HL-60/S4 treated with phorbol 12-myristate 13-acetate at 8.2 ng/mL for 4 days and 3 days (cell line): ENCODE measurements at regions not wholly inside any gene's neighbourhood (a gene's known extent, or its start where the extent isn't known, plus 50 kb on each side); places are given as distances from the start of the nearest gene placed in this dataset.
"Not testable (repeated sequence)": the region's sequence is repeated elsewhere in the genome, so short reads cannot be mapped to it uniquely, and the experiment has no call there.

Experiments
- in situ Hi-C: fragments of 300-500 bp; cut with MboI; formaldehyde crosslinking; loops from 2 replicates; pipeline ENCODE4 v1.15.0; 2022; ENCODE audit warnings: low sequenced_read_pairs

DNA sequence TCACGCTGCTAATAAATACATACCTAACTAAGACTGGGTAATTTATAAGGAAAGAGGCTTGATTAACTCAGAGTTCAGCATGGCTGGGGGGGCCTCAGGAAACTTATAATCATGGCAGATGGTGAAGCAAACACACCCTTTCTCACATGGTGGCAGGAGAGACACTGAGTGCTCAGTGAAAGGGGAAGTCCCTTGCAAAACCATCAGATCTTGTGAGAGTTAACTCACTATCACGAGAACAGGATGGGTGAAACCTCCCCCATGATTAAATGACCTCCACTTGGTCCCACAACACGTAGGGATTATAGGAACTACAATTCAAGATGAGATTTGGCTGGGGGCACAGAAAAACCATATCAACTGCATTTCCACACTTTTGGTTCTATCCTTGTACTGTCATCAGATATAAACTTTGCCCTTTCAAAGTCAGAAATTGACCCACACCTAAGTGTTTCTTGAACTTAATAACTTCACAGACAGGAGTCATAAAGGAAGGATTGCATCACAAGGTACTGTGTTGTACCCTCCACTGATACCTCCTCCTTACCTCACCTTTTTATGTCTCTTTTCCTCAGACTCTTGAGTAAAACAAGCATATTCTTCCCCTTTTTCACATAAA, 319.1 kb upstream of the PIK3R1 start:
- in situ Hi-C loops: no loop called here

DNA sequence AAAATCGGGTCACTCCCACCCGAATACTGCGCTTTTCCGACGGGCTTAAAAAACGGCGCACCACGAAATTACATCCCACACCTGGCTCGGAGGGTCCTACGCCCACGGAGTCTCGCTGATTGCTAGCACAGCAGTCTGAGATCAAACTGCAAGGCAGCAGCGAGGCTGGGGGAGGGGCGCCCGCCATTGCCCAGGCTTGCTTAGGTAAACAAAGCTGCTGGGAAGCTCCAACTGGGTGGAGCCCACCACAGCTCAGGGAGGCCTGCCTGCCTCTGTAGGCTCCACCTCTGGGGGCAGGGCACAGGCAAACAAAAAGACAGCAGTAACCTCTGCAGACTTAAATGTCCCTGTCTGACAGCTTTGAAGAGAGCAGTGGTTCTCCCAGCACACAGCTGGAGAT, 325.7 kb upstream of the PIK3R1 start:
- in situ Hi-C loops: not testable (repeated sequence)

DNA sequence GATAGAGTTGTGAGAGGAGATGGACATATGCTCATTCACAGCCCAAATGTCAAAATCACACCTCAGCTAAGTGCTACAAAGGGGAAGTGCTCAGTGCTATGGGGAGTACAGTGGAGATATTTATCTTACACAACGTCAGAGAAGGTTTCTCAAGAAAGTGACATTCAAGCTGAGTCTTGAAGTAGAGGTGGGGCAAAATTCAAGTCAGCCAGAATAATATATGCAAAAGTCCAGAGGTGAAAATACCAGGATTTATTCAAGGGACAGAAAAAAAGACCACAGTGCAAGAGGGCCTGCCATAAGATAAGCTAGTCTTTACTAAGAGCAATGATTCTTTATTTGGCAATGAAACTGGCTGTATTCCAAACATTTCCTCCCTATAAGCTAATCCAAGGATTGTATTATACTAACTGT, 327.8 kb upstream of the PIK3R1 start:
- in situ Hi-C loops: no loop called here

DNA sequence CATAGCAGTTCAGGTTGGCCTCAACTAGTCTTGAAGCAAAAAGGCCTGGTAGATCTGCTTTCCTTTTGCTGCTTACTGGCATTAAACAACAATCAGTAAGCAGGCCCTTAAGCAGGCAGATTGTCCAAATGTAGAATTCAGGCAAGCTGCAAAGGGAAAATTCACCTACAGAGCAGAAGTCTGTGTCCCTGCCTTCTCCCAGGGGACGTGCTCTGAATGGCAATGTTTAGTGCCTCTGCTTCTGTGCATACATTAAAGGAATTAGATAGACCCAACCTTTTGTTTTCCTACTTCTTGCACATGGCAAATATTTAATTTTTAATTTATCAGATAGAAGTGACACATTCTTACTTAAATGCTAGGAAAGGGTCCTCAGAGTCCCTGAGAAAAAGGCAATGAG, 328.8 kb upstream of the PIK3R1 start:
- in situ Hi-C loops: no loop called here

DNA sequence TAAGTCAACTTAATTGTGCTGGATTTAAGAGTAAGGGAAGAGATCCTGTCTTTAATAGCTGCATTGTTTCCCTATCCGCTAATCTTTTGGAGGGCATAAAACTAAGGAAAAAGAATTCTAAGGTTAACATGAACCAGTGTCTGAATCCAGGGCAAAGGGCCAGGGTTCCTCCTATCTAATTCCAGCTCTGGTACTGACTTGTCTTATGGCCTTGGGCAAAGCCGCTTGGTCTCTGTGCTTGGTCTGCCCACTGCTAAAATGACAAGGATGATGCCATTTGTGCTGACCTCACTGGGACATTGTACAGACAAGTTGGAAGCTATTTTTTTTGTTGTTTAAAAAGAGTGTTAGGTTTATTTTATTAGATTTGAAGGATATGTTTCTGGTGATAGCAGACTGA, 334.7 kb upstream of the PIK3R1 start:
- in situ Hi-C loops: no loop called here

DNA sequence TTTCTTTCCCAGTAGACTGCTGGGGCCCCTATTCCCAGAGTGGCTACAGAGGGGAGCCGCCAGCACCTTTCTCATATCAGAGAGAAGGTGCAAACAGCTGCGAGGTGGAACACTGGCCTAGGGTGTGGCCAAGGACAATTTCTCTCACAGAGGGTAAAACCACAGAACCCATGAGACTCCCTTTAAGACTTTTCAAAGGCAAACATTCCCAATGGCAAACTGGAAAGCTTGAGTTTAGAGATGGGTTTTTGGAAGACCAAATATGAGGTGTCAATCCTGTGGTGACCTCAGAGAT, 335.1 kb upstream of the PIK3R1 start:
- in situ Hi-C loops: no loop called here

DNA sequence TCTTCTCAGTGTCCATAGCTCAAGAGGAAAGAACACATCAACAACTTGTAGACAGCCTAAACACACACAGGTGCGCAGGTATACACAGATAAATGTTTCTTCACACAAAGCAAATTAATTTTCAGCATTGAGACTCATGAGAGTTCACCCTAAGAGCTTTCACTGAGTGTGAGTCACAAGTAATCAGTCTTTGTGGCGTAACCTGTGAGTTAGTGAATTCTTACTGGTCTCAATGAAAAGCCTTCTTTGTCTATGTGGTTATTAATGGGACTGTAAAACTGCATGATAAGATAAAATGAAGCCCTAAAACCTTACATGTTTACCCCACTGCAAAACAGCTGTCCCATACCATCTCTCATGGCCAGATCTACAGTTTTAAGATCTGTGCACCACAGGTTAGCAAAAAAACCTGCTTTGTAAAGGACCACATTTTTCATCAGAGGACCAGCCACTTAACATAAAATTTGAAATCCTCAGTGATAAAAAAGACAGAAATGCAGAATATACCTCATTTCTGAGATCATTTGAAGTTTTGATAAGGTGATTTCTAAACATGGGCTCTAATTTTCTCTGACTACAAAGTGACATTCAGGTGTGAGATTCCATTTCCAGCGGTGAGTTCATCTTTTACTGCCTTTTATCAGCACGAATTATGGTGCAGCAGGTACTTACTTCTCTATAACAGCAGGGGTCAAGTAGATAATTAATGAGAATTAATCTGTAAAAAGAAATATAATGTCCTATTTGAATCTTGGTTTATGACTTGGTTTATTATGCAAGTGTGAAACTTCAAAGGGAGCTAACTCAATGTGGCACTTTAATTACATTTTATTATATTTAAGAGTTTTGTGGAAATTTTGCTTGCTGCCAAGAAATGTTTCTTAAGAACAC, 335.7 kb upstream of the PIK3R1 start:
- in situ Hi-C loops: no loop called here

DNA sequence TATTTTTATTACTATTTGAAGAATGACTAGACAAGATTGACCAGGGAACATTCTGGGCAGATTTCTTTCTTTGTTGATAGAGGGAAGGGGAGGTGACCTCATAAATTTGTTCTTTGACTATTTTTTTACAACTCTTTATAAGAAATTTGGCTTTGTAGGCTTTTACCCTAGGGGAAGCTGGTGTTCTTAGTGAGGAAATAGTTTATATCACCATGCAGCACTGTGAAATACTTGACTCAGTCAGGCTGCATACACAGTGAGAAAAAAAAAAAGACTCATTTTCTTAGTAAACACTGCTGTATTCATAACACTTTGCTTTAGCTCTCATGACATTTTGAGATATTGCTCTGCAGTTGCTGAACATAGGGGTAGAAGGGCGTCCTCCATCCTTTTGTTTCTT, 336.6 kb upstream of the PIK3R1 start:
- in situ Hi-C loops: no loop called here

DNA sequence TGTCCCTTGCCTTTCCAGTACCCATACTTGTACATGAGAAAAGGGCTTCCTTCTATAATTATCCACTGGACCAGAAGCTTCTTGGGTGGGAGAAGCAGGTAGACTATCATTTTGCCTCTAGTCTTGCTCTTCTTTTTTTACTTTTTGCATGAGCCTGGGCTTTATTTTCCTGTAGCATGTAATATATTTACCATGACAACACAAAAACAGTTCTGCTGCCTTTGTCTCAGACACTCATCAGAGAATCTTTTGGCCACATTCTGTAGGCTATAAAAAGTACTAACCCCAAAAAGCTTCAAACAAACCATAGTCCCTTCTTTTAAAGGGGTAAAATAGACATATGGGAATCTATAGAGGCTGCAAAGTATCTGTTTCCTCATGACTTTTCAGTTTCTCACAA, 339.2 kb upstream of the PIK3R1 start:
- in situ Hi-C loops: no loop called here

DNA sequence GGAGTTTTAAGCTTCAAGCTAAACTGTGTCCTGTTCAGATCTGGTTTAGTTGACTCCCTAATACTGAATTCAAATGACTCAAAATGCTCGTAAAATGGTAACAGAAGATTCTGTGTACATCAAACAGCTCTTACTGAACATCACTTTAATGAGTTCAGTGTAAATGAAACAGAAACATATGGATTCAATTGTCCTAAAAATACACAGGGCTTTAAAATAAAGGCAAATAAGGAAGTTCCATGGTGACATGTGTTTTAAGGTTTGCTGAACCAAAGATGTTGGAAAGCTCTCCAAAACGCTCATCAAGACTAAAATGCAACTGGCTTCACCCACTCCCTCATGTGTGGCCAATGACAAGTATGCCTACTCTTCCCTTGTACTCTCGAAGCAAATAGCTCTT, 340.0 kb upstream of the PIK3R1 start:
- in situ Hi-C loops: no loop called here

DNA sequence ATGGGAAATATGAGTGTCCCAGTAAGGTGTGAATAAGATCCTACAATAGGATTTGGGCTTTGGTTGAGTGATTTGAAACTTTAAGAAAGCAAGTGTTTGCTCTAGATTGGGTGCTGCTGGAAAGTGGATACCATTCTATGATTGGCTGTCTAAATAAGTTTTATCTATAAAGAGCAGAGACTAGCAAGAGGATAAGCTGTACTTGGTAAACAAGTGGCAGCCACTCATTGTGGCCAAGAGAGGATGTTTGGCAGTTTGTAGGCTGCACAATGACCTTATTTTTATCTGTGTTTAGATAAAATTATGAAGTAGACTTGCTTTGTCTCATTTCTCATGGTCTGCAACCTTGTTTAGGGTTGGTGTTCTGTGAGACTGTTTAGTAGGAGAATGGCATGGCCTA, 341.6 kb upstream of the PIK3R1 start:
- in situ Hi-C loops: no loop called here

DNA sequence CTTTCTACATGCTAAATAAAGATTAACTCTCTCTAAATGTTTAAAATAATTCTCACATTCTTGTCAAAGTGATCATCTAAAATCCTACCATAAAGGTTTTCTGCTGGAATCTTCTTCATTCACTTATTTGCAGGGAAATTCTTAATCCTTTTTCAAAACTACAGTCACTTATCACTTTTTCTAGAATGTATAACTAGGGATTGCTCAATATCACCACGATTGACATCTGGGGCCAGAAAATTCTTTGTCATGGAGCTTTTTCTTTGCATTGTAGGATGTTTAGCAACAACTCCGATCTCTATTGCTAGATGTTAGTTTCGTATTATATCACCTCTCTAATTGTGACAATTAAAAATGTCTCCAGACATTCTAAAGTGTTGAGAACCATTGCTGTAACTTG, 344.9 kb upstream of the PIK3R1 start:
- in situ Hi-C loops: no loop called here

DNA sequence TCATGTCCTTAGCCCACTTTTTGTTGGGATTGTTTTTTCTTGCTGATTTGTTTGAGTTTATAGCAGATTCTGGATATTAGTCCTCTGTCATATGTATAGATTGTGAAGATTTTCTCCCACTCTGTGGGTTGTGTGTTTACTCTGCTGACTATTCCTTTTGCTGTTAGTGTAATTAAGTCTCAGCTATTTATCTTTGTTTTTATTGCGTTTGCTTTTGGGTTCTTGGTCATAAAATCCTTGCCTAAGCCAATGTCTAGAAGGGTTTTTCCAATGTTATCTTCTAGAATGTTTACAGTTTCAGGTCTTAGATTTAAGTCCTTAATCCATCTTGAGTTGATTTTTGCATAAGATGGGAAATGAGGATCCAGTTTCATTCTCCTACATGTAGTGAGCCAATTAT, 351.2 kb upstream of the PIK3R1 start:
- in situ Hi-C loops: not testable (repeated sequence)

DNA sequence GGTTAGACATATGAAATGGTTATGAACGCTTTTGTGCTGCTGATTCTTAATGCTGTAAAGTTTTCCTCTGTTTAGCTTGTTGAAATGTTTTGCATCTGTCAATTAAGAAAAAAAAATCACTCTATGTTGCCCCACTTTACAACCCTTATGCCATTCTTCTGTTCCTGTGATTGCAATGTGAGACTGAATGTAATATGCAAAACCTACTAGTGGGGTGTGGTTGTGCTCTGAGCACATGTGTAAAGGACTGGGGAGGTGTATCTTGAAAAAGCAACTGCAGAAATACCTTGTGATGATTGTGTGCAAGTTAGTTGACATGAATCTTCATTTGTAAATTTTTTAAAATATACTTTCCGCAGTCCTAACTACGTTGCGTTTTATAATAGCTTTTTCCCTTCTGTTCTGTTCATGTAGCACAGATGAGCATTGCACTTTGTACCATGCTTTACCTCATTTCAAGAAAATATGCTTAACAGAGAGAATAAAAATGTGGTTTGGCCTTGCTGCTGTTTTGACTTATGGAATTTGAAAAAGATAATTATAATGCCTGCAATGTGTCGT, 357.0 kb upstream of the PIK3R1 start:
- in situ Hi-C loops: no loop called here

DNA sequence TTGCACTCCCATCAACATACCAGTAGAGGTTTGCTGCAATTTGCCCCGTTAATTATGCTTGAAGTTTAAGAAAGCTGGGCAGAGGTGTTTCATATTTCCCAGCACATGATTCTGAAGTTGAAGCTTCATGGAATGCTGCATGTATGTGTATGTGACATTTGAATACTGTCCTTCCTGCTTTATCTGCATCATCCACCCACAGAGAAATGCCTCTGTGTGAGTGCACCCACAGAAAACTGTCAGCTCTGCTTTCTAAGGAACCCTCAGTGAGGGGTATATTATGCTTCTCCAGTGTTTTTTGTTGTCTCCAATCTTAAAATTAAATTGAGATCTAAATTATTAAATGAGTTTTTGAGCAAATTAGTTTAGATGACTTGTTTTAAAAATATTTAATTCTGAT, 358.1 kb upstream of the PIK3R1 start:
- in situ Hi-C loops: no loop called here

DNA sequence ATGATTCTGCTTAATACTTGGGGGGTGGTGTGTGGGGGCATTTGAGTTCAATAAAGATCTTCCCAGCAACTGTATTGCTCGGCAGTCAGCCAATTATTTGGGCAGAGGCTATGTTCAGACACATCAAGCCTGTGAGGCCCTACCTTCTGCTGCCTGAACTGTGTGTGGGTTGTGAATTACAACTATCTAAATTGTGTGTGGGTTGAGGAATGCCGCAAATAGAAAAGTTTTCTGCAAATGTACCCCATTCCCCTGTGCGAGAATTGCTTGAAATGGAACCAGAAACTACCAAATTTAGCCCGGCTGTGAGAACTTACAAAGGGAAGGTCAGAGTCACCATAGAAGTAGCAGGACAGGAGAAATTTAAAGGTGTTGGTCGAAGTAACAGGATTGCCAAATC, 360.0 kb upstream of the PIK3R1 start:
- in situ Hi-C loops: no loop called here

DNA sequence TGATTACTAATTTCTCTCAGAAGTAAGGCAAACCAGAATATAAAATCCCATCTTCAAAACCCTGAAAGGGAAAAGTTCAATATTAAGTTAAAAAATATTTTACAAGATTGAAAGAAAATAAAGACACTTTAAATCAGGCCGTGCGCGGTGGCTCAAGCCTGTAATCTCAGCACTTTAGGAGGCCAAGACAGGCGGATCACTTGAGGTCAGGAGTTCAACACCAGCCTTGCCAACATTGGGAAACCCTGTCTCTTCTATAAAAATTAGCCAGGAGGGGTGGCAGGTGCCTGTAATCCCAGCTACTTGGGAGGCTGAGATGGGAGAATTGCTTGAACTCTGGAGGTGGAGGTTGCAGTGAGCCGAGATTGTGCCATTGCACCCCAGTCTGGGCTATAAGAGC, 364.6 kb upstream of the PIK3R1 start:
- in situ Hi-C loops: not testable (repeated sequence)

DNA sequence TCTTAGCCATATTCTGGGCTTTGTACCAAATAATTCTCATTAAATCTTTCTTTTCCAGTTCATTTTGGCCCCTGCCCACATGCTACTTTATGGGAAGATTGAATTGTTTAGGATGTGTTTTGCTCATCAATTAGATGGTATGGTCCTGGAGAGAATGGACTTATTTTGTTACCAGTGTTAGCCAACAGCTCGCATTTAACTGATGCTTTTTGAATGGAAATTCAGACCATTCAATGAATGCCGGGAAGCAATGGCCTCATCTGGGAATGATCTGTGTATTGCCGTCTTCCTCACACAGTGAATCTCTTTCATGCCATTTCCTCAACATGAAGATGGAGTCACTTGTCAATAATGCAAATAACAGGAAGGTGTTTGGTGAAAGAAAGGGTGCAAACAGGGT, 370.6 kb upstream of the PIK3R1 start:
- in situ Hi-C loops: no loop called here

DNA sequence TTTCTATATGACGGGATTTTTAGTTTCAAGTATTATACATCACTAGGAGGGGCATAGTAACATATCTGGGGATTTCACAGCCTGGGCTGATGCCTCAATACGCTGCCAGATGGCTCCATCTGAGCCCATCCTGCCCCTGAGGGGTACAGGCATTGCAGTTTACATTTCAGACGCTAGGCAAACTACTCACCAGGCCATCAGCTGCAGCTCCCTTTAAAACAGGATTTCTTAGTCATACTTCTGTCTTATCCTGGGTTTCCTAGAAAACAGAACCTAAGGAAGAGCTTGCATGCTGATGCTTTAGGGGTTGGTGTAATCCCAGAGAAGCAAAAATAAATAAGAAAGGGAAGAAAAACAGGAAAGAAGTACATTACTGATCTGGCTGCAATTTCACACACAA, 372.8 kb upstream of the PIK3R1 start:
- in situ Hi-C loops: no loop called here

DNA sequence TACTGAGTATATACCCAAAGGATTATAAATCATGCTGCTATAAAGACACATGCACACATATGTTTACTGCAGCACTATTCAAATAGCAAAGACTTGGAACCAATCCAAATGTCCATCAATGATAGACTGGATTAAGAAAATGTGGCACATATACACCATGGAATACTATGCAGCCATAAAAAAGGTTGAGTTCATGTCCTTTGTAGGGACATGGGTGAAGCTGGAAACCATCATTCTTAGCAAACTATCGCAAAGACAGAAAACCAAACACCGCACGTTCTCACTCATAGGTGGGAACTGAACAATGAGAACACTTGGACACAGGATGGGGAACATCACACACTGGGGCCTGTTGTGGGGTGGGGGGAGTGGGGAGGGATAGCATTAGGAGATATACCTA, 378.3 kb upstream of the PIK3R1 start:
- in situ Hi-C loops: not testable (repeated sequence)

DNA sequence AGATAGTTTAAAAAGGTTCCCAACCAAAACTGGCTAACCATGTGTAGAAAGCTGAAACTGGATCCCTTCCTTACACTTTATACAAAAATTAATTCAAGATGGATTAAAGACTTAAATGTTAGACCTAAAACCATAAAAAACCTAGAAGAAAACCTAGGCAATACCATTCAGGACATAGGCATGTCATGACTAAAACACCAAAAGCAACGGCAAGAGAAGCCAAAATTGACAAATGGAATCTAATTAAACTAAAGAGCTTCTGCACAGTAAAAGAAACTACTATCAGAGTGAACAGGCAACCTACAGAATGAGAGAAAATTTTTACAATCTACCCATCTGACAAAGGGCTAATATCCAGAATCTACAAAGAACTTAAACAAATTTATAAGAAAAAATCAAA, 379.1 kb upstream of the PIK3R1 start:
- in situ Hi-C loops: not testable (repeated sequence)

DNA sequence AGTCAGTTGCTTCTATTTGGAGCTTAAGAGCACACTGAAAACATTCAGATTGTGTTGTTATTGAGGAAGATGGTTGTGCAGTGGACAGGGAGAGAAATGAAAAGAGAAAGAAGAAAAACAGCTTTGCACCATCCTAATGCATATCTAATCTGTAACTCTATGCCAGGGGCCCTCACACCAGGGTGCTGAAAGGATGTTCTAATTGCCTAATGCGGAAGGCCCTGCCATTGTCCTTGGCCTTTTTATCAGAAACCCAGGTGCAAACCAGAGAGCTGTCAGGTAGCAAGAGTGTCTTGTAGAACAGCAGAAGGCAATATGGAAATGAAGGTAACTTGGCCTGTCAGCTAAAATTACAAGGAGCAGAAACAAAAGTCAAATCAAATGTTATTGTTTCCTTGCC, 384.5 kb upstream of the PIK3R1 start:
- in situ Hi-C loops: no loop called here

DNA sequence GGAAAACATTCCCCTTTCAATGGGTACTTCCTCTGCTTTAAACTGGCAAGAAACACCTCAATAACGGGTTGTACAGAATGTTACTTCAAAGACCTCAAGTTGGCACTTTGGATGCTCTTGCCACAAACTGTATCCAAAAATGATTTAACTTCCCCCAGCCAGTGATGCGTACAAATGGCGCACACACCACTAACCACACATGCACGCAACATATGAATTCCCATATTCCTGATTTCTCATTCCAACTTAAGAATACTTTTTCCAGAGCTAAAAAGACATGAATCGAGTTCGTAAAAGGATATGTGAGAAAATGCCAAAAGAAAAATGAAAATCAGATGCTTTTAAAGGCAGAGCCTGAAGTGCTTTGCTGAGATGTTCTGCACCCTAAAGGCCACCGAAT, 388.0 kb upstream of the PIK3R1 start:
- in situ Hi-C loops: no loop called here
